Parathyroid adenoma (tissue), 2 donors: ENCODE measurements at regions not wholly inside any gene's neighbourhood (a gene's known extent, or its start where the extent isn't known, plus 50 kb on each side); places are given as distances from the start of the nearest gene placed in this dataset.

Source experiments
- H2AFZ ChIP-seq: fragments of 300-600 bp; sonication (generic); one replicate; pipeline ENCODE4 v1.7.0; 2017; ENCODE audit warnings: antibody characterized with exemption, mild to moderate bottlenecking
- H3K27ac ChIP-seq: fragments of 300-600 bp; sonication (generic); one replicate; pipeline ENCODE4 v1.7.0; 2017
- H3K27me3 ChIP-seq: fragments of 300-600 bp; sonication (generic); one replicate; pipeline ENCODE4 v1.7.0; 2017; ENCODE audit warnings: low read length; ENCODE audit not compliant: control insufficient read depth, insufficient read depth
- H3K36me3 ChIP-seq: fragments of 300-600 bp; sonication (generic); one replicate; pipeline ENCODE4 v1.7.0; 2017; ENCODE audit warnings: low read length; ENCODE audit not compliant: control insufficient read depth, insufficient read depth
- H3K4me1 ChIP-seq: fragments of 300-600 bp; sonication (generic); one replicate; pipeline ENCODE4 v1.7.0; 2017; ENCODE audit warnings: control low read depth
- H3K4me2 ChIP-seq: fragments of 300-600 bp; sonication (generic); one replicate; pipeline ENCODE4 v1.7.0; 2017; ENCODE audit warnings: low read length
- H3K4me3 ChIP-seq: fragments of 300-600 bp; sonication (generic); one replicate; pipeline ENCODE4 v1.7.0; 2017; ENCODE audit warnings: low read depth, low read length
- H3K79me2 ChIP-seq: fragments of 300-600 bp; sonication (generic); one replicate; pipeline ENCODE4 v1.7.0; 2017; ENCODE audit warnings: control low read depth
- H3K9ac ChIP-seq: fragments of 300-600 bp; sonication (generic); one replicate; pipeline ENCODE4 v1.7.0; 2017; ENCODE audit warnings: mild to moderate bottlenecking
- H3K9me3 ChIP-seq: fragments of 300-600 bp; sonication (generic); one replicate; pipeline ENCODE4 v1.7.0; 2017; ENCODE audit warnings: low read length; ENCODE audit not compliant: control insufficient read depth
- TF ChIP-seq, protein P1 (sequence below): fragments of 300-600 bp; sonication (generic); IDR thresholded peaks from one replicate; pipeline ENCODE4 v1.7.0; 2017; ENCODE audit warnings: antibody characterized with exemption, mild to moderate bottlenecking
- donor health status: primary hyperparathyroidism.

DNA sequence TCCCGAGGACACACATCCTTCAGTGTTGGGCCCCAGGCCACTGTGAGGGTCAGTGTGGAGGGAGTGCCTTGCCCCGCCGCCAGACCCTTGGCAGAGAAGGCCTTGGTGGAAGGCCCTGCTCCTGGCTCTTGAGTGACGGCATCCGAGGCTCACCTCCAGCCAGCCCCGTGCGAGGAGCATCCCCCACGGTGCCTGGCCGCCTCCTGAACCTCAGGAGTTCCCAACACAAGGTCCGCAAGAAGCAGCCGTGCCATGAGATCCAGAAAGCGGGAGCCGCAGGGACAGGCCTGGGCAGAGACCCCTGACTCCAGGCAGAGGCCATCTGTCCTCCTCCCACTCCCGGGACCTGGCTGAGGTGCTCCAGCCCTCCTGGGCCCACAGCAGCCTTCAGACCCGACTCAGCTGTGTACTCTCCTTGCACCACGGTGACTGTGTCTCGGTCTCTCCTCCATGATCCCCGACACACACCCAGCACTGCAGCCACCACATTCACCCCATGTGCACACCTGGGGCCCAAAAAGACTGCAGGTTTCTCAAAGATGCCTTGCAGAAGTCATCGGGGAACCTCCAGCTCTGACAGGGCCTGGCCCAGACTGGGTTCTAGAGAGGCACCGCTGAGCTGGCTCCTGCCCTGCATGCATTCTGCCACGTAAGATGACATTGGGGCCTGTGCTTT lies 870.2 kb downstream of the BRD1 start:
- Histone ChIP-seq H3K27me3 (no peaks in the 10 kb centered on the region), H3K4me3 (no peak overlapping the region), H3K9me3 (no peaks in the 10 kb centered on the region), H3K9ac (no peak overlapping the region), H2AFZ (no peak overlapping the region), H3K27ac (no peak overlapping the region), H3K36me3 (no peaks in the 10 kb centered on the region), H3K79me2 (no peaks in the 10 kb centered on the region), H3K4me1 (no peaks in the 10 kb centered on the region), H3K4me2 (no peak overlapping the region)
- TF ChIP-seq, protein P1, sequence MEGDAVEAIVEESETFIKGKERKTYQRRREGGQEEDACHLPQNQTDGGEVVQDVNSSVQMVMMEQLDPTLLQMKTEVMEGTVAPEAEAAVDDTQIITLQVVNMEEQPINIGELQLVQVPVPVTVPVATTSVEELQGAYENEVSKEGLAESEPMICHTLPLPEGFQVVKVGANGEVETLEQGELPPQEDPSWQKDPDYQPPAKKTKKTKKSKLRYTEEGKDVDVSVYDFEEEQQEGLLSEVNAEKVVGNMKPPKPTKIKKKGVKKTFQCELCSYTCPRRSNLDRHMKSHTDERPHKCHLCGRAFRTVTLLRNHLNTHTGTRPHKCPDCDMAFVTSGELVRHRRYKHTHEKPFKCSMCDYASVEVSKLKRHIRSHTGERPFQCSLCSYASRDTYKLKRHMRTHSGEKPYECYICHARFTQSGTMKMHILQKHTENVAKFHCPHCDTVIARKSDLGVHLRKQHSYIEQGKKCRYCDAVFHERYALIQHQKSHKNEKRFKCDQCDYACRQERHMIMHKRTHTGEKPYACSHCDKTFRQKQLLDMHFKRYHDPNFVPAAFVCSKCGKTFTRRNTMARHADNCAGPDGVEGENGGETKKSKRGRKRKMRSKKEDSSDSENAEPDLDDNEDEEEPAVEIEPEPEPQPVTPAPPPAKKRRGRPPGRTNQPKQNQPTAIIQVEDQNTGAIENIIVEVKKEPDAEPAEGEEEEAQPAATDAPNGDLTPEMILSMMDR = no peak

DNA sequence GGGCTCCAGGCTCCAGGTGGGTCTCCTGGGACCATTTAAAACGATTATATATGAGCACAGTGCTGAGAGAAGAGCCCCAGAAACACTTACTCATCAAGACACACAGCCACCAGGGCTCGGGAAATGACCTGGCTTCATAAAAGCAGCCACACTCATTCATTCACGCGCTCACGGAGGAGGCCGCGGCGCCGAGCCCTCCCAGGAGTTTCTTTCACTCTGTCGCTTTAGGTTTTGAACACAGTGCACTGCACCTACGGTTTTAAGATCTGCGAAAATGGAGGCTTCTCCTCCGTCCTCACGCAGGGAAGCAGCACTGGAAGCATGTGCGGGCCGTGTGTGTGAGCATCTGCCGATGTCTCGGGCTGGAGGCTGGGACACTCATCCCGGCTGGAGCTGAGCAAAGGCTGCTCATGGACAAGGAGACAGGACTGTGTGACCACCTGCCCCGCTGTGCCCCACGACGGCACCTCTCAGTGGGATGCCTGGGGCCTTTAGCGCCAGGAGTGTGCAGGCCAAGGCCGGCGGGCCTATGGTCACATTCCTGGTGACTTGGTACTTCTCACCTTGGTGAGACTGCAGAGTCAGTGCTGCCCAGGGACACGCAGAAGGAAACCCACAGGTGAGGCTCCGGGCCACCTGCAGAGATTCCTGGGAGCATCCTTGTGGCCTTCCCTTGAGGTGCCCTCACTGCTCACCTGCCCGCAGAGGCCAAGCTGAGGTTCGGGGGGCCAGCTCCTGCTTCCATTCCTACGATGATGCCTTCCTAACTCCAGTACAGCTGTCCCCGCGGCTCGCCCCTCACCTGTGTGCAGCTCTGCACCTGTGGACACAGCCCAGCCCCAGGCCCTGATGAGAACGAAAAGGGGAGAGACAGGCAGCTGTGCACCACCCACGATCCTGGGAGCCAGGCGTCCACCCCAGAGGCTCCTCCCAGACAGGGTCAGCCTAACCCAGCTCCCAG lies 872.0 kb downstream of the BRD1 start:
- Histone ChIP-seq H3K27me3 (no peaks in the 10 kb centered on the region), H3K4me2 (no peak overlapping the region), H3K36me3 (no peaks in the 10 kb centered on the region), H3K27ac (no peak overlapping the region), H3K9me3 (no peaks in the 10 kb centered on the region), H3K4me3 (no peak overlapping the region), H2AFZ (no peak overlapping the region), H3K4me1 (no peaks in the 10 kb centered on the region), H3K9ac (no peak overlapping the region), H3K79me2 (no peaks in the 10 kb centered on the region)
- TF ChIP-seq, protein P1 = no peak

DNA sequence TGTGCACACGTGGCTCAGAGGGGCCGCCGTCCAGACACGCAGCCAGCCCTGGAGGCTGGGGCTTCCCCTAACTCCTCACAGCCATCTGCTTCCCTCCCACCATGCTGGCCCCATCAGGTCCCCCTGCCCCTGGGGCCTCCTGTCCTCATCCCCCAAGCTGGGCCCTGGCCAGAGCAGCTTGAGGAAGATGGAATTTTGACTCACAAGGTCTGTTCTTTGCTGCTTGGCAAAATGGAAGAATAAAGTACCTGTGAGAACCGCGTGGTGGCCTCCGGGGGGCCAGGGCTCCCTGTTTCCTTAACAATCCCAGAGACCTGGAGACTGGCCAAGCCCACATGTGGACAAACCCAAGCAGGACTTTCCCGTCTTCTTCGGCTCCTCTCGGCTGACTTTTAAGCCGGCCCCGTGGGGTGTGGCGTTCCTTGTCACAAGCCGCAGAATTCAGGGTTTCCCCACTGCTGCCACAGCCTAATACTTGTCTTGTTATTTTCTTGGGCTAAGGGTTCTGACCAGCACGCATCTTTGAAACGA lies 872.8 kb downstream of the BRD1 start:
- H2AFZ ChIP-seq = no peak overlapping the region
- no peaks in the 10 kb centered on the region for H3K4me1 ChIP-seq
- H3K9me3 ChIP-seq = no peaks in the 10 kb centered on the region
- no peak overlapping the region for H3K27ac ChIP-seq
- TF ChIP-seq, protein P1 = no peak
- H3K4me3 ChIP-seq = no peak overlapping the region
- H3K4me2 ChIP-seq = no peak overlapping the region
- no peaks in the 10 kb centered on the region for H3K36me3 ChIP-seq
- H3K79me2 ChIP-seq = no peaks in the 10 kb centered on the region
- H3K9ac ChIP-seq = no peak overlapping the region
- no peaks in the 10 kb centered on the region for H3K27me3 ChIP-seq

DNA sequence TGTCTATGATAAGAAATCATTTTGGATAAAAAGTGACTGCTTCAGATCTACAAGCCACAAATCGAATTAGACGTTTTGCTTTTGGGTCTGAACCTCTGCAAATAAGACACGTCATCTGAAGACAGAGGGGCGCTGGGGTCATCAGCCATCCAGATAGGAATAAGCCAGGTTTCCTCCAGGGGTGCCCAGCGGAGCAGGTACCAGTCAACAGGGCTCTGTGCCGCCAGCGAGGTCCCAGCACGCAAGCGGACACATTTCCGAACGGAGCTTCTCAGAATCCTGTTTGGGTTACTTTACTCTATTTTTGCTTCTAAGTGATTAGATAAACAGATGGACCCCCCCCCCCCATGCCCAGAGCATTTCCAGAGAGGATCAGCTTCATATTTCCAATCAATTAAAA lies 873.8 kb downstream of the BRD1 start:
- TF ChIP-seq, protein P1 = no peak
- no peaks in the 10 kb centered on the region for H3K36me3 ChIP-seq
- no peak overlapping the region for H3K9ac ChIP-seq
- no peak overlapping the region for H2AFZ ChIP-seq
- no peak overlapping the region for H3K4me2 ChIP-seq
- no peaks in the 10 kb centered on the region for H3K27me3 ChIP-seq
- no peaks in the 10 kb centered on the region for H3K9me3 ChIP-seq
- H3K27ac ChIP-seq = no peak overlapping the region
- no peaks in the 10 kb centered on the region for H3K79me2 ChIP-seq
- H3K4me1 ChIP-seq = no peaks in the 10 kb centered on the region
- H3K4me3 ChIP-seq = no peak overlapping the region
